ENCODE measurements at regions not wholly inside any gene's neighbourhood (a gene's known extent, or its start where the extent isn't known, plus 50 kb on each side); places are given as distances from the start of the nearest gene placed in this dataset.
"Not testable (repeated sequence)": the region's sequence is repeated elsewhere in the genome, so short reads cannot be mapped to it uniquely, and the experiment has no call there.

DNA sequence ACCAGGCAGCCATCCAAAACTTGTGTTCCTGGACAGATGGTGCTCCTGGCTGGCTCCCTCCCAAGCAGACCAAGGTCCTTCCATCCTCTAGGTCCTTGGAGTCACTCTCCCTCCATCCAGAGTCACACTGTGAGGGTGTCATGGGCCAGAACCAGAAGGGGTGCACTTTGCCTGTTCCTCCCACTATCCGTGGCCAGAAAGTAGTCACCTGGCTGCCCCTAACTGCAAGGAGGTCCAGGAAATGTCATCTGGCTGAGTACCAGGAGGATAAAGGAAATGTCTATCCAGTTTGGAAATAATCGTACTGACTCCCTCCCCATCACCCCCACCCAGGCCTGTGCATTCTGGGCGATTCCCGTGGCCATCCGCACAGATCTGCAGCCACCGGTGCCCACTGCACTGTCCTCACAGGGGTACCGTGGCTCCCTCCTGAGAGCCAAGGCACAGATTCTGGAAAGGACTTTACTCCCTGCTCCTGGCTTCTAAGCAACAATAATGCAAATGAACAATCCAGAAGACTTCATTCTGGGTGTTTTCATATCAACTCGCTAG, 253.2 kb downstream of the NPHP4 start:
- no peak for DNase-seq

DNA sequence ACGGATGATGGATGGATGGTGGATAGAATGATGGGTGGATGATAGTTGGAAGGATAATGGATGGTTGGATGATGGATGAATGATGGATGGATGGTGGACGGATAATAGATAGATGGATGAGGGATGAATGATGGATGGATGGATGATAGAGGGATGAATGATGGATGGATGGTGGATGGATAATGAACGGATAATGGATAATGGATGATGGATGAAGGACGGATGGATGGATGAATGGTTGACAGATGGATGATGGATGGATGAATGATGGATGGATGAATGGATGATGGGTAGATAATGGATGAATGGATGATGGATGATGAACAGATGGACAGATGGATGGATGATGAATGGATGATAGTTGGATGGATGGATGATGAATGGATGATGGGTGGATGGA, 255.1 kb downstream of the NPHP4 start:
- ATAC-seq (no peak), DNase-seq (no peak)
- Mint-ChIP-seq H3K27me3 (peaks cover 14% of the 10 kb centered on the region), H3K4me1 (no peaks in the 10 kb centered on the region), H3K36me3 (ENCODE audit: low read depth) (no peaks in the 10 kb centered on the region), H3K27ac (no peak overlapping the region), H3K4me3 (no peak overlapping the region), H3K9me3 (peaks cover 5% of the 10 kb centered on the region)

More for the DNA sequence above, 253.2 kb downstream of the NPHP4 start:
- ATAC-seq = no peak
- Mint-ChIP-seq H3K36me3 (ENCODE audit: low read depth) (no peaks in the 10 kb centered on the region), H3K9me3 (peaks cover 5% of the 10 kb centered on the region), H3K4me1 (no peaks in the 10 kb centered on the region), H3K27ac (no peak overlapping the region), H3K4me3 (no peak overlapping the region), H3K27me3 (peaks cover 13% of the 10 kb centered on the region)

DNA sequence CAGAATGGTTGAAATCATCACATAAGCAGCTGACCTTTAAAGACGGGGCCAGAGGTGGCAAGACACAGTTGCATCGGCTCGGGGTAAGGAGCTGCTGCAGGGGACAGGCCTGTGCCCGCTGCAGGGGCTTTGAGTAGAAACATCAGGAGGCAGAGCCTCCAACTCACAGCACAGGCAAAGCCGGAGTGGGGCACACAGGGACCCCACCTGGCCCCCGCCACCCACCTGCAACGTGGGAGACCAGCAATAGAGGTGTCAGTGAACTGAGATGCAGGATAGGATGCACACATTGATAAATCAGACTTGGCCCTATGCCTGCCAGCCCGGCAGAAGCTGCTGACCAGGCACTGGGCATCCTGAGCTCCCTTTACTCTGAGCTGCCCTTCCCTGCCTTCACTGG, 257.2 kb downstream of the NPHP4 start:
- Mint-ChIP-seq H3K27me3 (peaks cover 20% of the 10 kb centered on the region), H3K4me1 (no peaks in the 10 kb centered on the region), H3K9me3 (peaks cover 5% of the 10 kb centered on the region), H3K27ac (no peak overlapping the region), H3K36me3 (ENCODE audit: low read depth) (no peaks in the 10 kb centered on the region), H3K4me3 (no peak overlapping the region)
- ATAC-seq = no peak
- no peak for DNase-seq

DNA sequence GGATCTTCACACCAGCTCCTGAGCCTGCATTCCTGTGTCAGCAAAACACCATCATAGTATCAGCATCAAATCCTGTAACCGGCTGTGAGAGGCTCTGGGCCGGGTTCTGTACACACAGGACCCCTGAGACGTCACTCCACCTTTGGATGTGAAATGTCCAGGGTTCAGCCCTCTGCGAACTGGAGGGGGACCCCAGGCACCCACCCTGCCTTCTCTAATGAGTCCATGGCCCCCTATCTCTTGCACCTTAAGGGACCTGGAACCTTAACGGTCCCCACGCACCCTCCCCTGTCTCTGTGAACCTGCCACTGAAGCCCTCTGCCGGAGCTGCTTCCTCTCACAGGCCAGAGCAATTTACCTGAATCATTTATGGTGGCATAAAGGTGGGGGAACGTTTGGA, 257.8 kb downstream of the NPHP4 start:
- Mint-ChIP-seq H3K4me1 (no peaks in the 10 kb centered on the region), H3K4me3 (no peak overlapping the region), H3K27ac (no peak overlapping the region), H3K27me3 (peaks cover 17% of the 10 kb centered on the region), H3K9me3 (peaks cover 5% of the 10 kb centered on the region), H3K36me3 (ENCODE audit: low read depth) (no peaks in the 10 kb centered on the region)
- ATAC-seq = no peak
- no peak for DNase-seq

DNA sequence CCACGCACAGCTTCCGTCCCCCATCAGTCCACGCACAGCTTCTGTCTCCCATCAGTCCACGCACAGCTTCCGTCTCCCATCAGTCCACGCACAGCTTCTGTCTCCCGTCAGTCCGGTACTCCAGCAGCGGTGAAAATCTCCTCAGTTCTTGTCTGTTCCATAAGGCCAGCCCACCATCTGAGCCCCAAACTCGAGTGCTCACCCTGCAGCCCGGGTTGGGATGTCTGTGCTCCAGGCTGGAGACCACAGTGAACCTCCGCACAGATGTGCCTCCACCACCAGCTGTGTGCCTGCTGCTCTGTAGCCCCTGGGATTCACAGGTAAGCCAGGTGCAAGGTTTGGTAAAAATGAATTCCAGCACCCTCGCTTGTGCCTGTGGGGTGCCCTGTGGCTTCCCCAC, 258.6 kb downstream of the NPHP4 start:
- no peak for ATAC-seq
- H3K27ac Mint-ChIP-seq = no peak overlapping the region
- H3K4me1 Mint-ChIP-seq = no peaks in the 10 kb centered on the region
- no peaks in the 10 kb centered on the region for H3K36me3 Mint-ChIP-seq (ENCODE audit: low read depth)
- peaks cover 5% of the 10 kb centered on the region for H3K9me3 Mint-ChIP-seq
- no peak for DNase-seq
- no peak overlapping the region for H3K4me3 Mint-ChIP-seq
- H3K27me3 Mint-ChIP-seq = peaks cover 16% of the 10 kb centered on the region

DNA sequence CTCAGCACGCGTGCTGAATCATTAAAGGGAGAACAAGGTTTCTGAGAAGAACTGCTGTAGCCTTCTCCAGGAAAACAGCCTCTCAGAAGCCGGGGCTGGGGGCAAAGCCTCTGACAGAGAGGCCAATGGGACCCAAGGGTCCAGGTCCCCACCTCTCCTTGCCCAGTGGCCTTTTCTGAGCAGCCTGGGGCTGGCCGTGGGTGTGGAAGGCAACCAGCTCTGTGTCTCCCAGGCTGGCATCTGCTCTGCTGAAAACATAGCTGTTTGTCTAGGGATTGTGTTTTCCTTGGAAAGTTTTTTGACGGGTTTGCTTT, 261.2 kb downstream of the NPHP4 start:
- Mint-ChIP-seq H3K27ac (no peak overlapping the region), H3K4me1 (no peaks in the 10 kb centered on the region), H3K27me3 (peaks cover 16% of the 10 kb centered on the region), H3K4me3 (no peak overlapping the region), H3K9me3 (no peaks in the 10 kb centered on the region), H3K36me3 (ENCODE audit: low read depth) (no peaks in the 10 kb centered on the region)
- ATAC-seq (no peak), DNase-seq (no peak)

DNA sequence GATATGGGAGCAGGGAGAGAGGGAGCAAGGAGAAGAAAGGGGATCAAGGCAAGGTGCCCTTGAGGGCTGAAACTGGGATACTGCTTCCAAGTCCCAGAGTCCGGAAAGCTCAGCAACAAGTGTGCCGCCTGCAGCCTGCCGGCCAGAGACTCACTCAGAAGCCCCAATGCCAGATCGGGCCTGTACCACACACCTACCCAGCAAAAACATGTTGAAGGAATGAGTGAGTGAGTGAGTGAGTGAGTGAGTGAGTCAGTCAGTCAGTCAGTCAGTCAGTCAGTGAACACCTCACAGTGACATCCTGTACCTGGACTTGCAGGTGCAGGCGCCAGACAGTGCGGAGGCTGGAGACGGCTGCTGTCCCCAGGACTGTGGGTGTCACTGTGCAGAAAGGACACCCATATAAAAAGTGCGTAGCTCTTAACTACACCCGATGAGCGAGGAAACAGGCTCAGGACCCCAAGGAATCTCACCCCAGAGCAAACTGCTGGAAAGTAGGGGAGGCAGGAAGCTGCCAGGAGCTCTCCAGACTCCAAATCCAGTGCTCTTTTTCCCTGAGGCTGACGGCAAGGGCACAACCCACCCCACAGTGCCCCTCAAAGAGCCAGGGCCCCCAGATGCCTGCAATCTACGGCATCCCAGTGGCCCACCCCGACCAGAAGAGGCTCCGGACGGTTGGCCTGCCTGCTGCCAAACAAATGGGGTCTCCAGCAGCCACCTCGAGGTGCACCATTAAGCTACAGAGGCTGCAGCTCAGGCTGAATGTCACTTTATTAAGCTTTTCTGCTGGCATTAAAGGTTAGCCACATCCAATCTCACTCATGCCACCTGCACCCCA, 261.7 kb downstream of the NPHP4 start:
- Mint-ChIP-seq H3K27me3 (peaks cover 15% of the 10 kb centered on the region), H3K27ac (no peak overlapping the region), H3K4me1 (no peaks in the 10 kb centered on the region), H3K9me3 (no peaks in the 10 kb centered on the region), H3K36me3 (ENCODE audit: low read depth) (no peaks in the 10 kb centered on the region), H3K4me3 (no peak overlapping the region)
- no peak for ATAC-seq
- DNase-seq = no peak

DNA sequence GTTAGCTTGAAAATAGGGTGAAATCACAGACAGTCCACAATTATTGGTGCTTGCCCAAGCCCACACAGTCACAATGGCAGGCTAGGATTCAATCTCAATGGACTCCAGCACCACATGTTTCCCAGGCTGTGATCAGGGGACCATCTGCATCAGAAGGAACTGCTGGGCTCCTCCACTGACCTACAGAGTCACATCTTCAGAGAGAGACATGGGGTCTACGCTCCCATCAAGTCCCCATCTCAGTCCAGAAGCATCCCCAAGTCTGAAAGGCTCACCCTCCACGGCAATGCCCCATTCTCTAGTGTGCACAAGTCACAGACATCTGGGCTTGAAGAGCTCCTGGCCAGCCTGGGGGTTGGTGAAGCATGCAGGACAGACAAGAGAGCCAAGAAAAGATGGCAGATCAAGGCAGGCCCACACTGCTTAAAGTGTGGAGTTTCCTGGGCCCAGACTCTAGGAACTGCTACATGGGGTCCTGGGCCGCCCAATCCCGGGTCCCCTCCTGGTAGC, 262.5 kb downstream of the NPHP4 start:
- Mint-ChIP-seq H3K27ac (no peak overlapping the region), H3K27me3 (peaks cover 11% of the 10 kb centered on the region), H3K4me3 (no peak overlapping the region), H3K9me3 (no peaks in the 10 kb centered on the region), H3K36me3 (ENCODE audit: low read depth) (no peaks in the 10 kb centered on the region), H3K4me1 (no peaks in the 10 kb centered on the region)
- DNase-seq (no peak), ATAC-seq (no peak)

DNA sequence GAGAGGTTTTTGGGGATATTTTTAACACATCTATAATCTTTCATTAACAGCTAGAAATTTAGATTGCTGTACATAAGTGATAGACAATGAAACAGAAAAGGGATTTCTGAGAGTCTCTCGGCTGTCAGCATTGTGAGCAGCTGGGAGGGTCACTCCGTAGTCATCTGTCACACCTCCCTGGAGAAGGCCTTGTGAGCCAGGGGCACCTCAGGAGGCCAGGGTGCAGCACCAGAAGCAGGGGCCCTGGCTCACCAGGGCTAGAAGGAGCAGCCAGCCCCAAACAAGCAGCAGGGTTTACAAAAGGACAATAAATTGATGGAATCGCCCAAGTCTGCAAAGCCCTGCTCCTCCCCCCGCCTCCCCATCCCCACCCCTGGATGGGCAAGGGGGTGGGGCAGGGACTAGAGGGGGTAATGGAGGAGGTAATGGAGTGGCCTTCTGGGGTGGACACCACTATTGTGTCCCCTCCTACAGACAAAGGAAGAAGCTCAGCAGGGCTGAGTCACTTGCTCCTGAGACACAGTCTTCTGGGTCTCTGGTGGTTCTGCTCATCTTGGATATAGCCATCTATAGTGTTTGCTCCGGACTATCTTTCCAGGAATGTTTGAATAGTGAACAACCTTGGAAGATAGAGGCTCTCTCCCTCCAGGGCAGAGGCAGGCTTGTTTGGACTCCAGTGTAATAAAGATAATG, 263.4 kb downstream of the NPHP4 start:
- H3K36me3 Mint-ChIP-seq (ENCODE audit: low read depth) = no peaks in the 10 kb centered on the region
- H3K4me3 Mint-ChIP-seq = no peak overlapping the region
- no peak for DNase-seq
- H3K4me1 Mint-ChIP-seq = no peaks in the 10 kb centered on the region
- H3K9me3 Mint-ChIP-seq = no peaks in the 10 kb centered on the region
- ATAC-seq = no peak
- H3K27ac Mint-ChIP-seq = no peak overlapping the region
- peaks cover 9% of the 10 kb centered on the region for H3K27me3 Mint-ChIP-seq

DNA sequence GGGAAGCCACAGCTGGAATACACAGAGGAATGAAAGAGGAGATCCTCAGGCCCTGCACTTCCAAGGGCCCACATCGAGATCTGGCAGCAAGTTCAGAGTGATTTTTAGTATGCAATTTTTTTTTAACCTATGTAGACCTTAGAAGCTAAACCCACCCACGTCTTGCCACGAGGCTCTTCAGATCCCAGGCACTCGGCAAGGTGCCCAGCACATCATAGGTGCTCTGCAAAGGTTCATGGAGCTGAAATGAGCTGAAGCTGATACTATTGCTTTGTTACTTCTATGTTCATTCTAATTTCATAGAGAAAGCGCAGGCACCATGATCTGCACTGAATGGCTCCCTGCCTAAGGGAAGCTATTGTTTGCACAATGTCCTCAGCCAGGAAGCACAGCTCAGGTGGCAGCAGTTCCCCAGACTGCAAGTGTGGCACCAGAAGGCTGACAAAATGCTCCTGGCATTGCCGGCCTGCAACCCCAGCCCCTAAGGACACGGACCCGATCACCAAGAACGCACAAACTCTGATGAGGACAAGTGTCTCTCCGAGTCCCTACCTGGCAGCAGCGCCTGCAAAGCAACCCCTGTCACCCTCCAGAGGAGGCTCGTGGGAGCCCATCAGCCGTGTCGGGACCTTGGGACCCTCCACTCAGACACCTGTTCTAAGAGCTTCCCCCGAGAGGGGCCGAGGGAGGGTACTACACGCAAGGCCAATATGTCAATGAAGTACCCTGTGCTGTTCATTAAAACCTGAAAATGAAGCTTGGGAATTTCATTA, 264.2 kb downstream of the NPHP4 start:
- Mint-ChIP-seq H3K27ac (no peak overlapping the region), H3K4me1 (no peaks in the 10 kb centered on the region), H3K27me3 (peaks cover 10% of the 10 kb centered on the region), H3K4me3 (no peak overlapping the region), H3K36me3 (ENCODE audit: low read depth) (no peaks in the 10 kb centered on the region), H3K9me3 (no peaks in the 10 kb centered on the region)
- DNase-seq (no peak), ATAC-seq (no peak)

DNA sequence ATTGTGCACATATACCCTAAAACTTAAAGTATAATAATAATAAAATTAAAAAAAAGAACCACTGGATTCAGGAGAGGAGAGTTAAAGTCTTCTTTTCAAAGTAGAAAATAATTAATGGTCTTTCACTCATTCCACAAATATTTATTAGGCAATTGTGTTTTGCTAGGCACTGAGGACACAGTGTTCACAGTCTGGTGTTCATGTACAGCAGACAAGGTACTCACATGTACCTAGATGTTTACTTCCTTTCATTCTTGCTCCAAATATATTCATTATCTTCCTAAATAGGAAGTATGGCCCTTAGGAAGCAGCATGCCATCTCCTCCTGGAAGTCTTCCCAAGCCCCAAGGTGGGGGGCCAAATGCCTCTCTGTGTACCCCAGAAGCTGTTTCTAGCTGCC, 265.0 kb downstream of the NPHP4 start:
- DNase-seq (no peak), ATAC-seq (no peak)
- H3K27ac Mint-ChIP-seq = no peak overlapping the region
- H3K27me3 Mint-ChIP-seq = peaks cover 11% of the 10 kb centered on the region
- H3K4me3 Mint-ChIP-seq = no peak overlapping the region
- no peaks in the 10 kb centered on the region for H3K36me3 Mint-ChIP-seq (ENCODE audit: low read depth)
- no peaks in the 10 kb centered on the region for H3K9me3 Mint-ChIP-seq
- no peaks in the 10 kb centered on the region for H3K4me1 Mint-ChIP-seq

DNA sequence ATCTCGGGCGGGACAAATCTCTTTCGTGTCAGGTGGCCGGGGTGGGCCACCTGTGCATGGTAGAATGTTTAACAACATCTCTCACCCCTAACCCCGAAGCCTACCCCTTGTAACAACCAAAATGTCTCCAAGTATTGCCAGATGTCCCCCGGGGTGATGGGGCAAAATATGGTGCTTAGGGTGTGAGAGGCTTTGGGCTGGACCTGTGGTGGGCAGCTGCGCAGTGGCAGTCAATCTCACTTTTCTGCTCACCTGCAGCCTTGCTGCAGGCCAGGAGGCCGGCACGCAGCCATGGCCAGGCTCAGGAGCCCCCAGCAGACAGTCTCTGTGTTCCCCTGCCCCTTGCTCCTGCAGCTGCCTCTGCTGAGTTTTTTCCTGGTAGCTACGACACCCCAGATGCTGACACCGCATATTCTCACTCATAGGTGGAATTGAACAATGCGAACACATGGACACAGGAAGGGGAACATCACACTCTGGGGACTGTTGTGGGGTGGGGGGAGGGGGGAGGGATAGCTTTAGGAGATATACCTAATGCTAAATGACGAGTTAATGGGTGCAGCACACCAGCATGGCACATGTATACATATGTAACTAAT, 265.5 kb downstream of the NPHP4 start:
- not testable (repeated sequence) for H3K27ac Mint-ChIP-seq; H3K27me3 Mint-ChIP-seq; H3K36me3 Mint-ChIP-seq (ENCODE audit: low read depth); H3K4me1 Mint-ChIP-seq; ATAC-seq; H3K4me3 Mint-ChIP-seq; H3K9me3 Mint-ChIP-seq; DNase-seq

DNA sequence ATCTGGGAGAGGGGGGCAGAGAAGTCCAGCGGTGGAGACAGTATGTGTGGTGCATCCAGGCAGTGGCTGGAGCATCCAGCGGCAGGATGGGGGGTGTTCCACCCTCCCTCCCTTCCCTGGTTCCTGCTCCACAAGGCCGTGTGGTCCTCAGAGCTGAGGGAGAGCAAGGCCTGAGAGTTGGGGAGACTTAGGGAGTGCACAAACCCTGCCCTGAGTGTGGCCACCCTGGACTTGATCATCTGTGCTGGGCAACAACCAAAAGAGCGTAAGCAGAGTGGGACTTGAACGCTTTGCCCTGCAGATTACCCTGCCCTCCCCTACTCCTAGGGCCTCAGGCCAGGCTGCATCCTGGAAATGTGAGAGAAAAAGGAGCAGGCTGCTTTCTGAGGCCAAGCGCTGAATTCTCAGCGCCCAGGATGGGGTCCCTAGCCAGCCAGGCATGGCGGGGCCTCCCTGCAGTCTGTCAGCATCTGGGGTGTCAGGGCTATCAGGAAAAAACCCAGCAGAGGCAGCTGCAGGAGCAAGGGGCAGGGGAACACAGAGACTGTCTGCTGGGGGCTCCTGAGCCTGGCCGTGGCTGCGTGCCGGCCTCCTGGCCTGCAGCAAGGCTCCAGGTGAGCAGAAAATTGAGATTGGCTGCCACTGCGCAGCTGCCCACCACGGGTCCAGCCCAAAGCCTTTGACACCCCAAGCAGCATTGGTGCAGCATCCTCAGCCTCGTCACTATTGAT, 266.2 kb downstream of the NPHP4 start:
- no peak for ATAC-seq
- Mint-ChIP-seq H3K9me3 (no peaks in the 10 kb centered on the region), H3K27me3 (peaks cover 8% of the 10 kb centered on the region), H3K4me1 (no peaks in the 10 kb centered on the region), H3K36me3 (ENCODE audit: low read depth) (no peaks in the 10 kb centered on the region), H3K27ac (no peak overlapping the region), H3K4me3 (no peak overlapping the region)
- no peak for DNase-seq

DNA sequence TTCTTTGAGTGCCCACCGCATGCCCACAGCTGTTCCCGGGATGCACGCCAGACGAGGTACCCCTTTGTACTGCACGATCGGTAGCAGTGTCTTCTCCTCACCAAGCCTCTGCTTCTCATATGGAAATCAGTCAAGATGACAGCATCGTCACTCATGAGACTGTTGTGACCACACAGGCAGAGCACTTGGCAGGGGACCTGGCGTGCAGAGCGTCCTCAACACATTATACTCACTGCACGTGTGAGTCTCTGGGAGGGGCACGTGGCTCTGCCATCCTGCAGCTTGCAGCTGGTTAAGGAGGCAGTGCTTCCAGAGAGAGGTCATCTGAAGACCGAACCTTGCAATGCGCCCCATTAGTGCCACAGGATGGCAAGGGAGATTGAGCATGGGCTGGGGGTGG, 266.8 kb downstream of the NPHP4 start:
- ATAC-seq = no peak
- Mint-ChIP-seq H3K27ac (no peak overlapping the region), H3K4me3 (no peak overlapping the region), H3K36me3 (ENCODE audit: low read depth) (no peaks in the 10 kb centered on the region), H3K4me1 (no peaks in the 10 kb centered on the region), H3K9me3 (no peaks in the 10 kb centered on the region), H3K27me3 (peaks cover 8% of the 10 kb centered on the region)
- DNase-seq = no peak
